Lower leg skin (tissue), 3 donors: ENCODE measurements at regions not wholly inside any gene's neighbourhood (a gene's known extent, or its start where the extent isn't known, plus 50 kb on each side); places are given as distances from the start of the nearest gene placed in this dataset.

Source experiments
- POLR2A ChIP-seq, 2 donors: fragments of 450-650 bp; IDR thresholded peaks; one replicate each; pipeline ENCODE4 v1.6.1; 2016 to 2017; ENCODE audit warnings: antibody characterized with exemption in 2 of 2, mild to moderate bottlenecking in 1 of 2, moderate library complexity in 1 of 2
- TF ChIP-seq, protein P1 (sequence below), 3 donors: fragments of 450-650 bp; IDR thresholded peaks; one replicate each; pipeline ENCODE4 v1.5.1; 2016; ENCODE audit warnings: antibody characterized with exemption in 3 of 3, mild to moderate bottlenecking in 3 of 3, moderate library complexity in 2 of 3

DNA sequence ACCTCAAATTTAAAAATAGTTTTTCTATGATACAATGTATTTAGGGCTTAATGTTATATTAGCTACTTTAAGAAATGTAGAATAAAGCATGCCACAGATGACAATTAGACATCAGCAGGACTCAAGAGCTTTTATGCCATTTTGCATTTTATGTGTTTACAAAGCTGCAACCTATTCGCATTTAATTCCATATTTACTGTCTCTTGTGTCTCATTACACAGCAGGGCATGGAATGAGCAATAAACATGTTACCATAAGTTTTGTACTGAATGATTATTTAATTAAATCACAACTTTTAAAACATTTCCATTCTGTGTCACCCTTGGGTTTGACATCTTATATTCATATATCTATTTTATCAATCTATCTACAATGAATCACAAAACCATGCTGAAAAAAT, 1756.9 kb downstream of the PCDH9 start:
- no peak for TF ChIP-seq POLR2A (IDR thresholded peaks at IDR 0.05)
- TF ChIP-seq, protein P1, sequence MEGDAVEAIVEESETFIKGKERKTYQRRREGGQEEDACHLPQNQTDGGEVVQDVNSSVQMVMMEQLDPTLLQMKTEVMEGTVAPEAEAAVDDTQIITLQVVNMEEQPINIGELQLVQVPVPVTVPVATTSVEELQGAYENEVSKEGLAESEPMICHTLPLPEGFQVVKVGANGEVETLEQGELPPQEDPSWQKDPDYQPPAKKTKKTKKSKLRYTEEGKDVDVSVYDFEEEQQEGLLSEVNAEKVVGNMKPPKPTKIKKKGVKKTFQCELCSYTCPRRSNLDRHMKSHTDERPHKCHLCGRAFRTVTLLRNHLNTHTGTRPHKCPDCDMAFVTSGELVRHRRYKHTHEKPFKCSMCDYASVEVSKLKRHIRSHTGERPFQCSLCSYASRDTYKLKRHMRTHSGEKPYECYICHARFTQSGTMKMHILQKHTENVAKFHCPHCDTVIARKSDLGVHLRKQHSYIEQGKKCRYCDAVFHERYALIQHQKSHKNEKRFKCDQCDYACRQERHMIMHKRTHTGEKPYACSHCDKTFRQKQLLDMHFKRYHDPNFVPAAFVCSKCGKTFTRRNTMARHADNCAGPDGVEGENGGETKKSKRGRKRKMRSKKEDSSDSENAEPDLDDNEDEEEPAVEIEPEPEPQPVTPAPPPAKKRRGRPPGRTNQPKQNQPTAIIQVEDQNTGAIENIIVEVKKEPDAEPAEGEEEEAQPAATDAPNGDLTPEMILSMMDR (IDR thresholded peaks at IDR 0.05) = no peak
